ENCODE measurements at regions not wholly inside any gene's neighbourhood (a gene's known extent, or its start where the extent isn't known, plus 50 kb on each side); places are given as distances from the start of the nearest gene placed in this dataset.
"Not testable (repeated sequence)": the region's sequence is repeated elsewhere in the genome, so short reads cannot be mapped to it uniquely, and the experiment has no call there.

GRCh38 chr10:115028419-115028818, 64.7 kb upstream of the ATRNL1 start:
- WGBS (ENCODE audit: insufficient coverage): no CpG with 5 or more reads among the region's 1 CpG
- no peak overlapping the region for H3K27ac ChIP-seq (ENCODE audit: low read depth, low read length)
- H3K27me3 ChIP-seq (ENCODE audit: control insufficient read depth, insufficient read depth, low read length): no peaks in the 10 kb centered on the region
- no peaks in the 10 kb centered on the region for H3K9me3 ChIP-seq (ENCODE audit: control insufficient read depth, insufficient read depth, low read length)
- no peaks in the 10 kb centered on the region for H3K36me3 ChIP-seq (ENCODE audit: control insufficient read depth, insufficient read depth, low read length)
- H3K4me3 ChIP-seq (ENCODE audit: low read depth, low read length): no peak overlapping the region
- no peak for DNase-seq (ENCODE audit: low read depth in 4 of 6, low spot score in 6 of 6)
- no peaks in the 10 kb centered on the region for H3K4me1 ChIP-seq (ENCODE audit: control insufficient read depth, insufficient read depth, low read length)

- DNase-seq (ENCODE audit: low read depth in 4 of 6, low spot score in 6 of 6): no peak
- WGBS (ENCODE audit: insufficient coverage): 75% methylated on average over 7 of the region's 8 CpGs
- H3K4me3 ChIP-seq (ENCODE audit: low read depth, low read length): no peak overlapping the region
- H3K4me1 ChIP-seq (ENCODE audit: control insufficient read depth, insufficient read depth, low read length): no peaks in the 10 kb centered on the region
- no peaks in the 10 kb centered on the region for H3K36me3 ChIP-seq (ENCODE audit: control insufficient read depth, insufficient read depth, low read length)
- H3K27ac ChIP-seq (ENCODE audit: low read depth, low read length): no peak overlapping the region
- H3K9me3 ChIP-seq (ENCODE audit: control insufficient read depth, insufficient read depth, low read length): no peaks in the 10 kb centered on the region
- no peaks in the 10 kb centered on the region for H3K27me3 ChIP-seq (ENCODE audit: control insufficient read depth, insufficient read depth, low read length)
Measured at GRCh38 chr10:115029452-115030375, 63.5 kb upstream of the ATRNL1 start.

- Histone ChIP-seq H3K36me3 (ENCODE audit: control insufficient read depth, insufficient read depth, low read length) (no peaks in the 10 kb centered on the region), H3K27me3 (ENCODE audit: control insufficient read depth, insufficient read depth, low read length) (no peaks in the 10 kb centered on the region), H3K4me3 (ENCODE audit: low read depth, low read length) (no peak overlapping the region), H3K4me1 (ENCODE audit: control insufficient read depth, insufficient read depth, low read length) (no peaks in the 10 kb centered on the region), H3K9me3 (ENCODE audit: control insufficient read depth, insufficient read depth, low read length) (no peaks in the 10 kb centered on the region), H3K27ac (ENCODE audit: low read depth, low read length) (no peak overlapping the region)
- WGBS (ENCODE audit: insufficient coverage): 74% methylated on average over 8 of the region's 8 CpGs
- peak in 1 of 6 donors; percentile 72 for DNase-seq (ENCODE audit: low read depth in 4 of 6, low spot score in 6 of 6)
Measured at GRCh38 chr10:115030483-115031200, 62.5 kb upstream of the ATRNL1 start.

GRCh38 chr10:115033898-115034297, 59.3 kb upstream of the ATRNL1 start:
- Histone ChIP-seq H3K9me3 (ENCODE audit: control insufficient read depth, insufficient read depth, low read length) (no peaks in the 10 kb centered on the region), H3K4me3 (ENCODE audit: low read depth, low read length) (no peak overlapping the region), H3K36me3 (ENCODE audit: control insufficient read depth, insufficient read depth, low read length) (no peaks in the 10 kb centered on the region), H3K4me1 (ENCODE audit: control insufficient read depth, insufficient read depth, low read length) (no peaks in the 10 kb centered on the region), H3K27me3 (ENCODE audit: control insufficient read depth, insufficient read depth, low read length) (no peaks in the 10 kb centered on the region), H3K27ac (ENCODE audit: low read depth, low read length) (no peak overlapping the region)
- no peak for DNase-seq (ENCODE audit: low read depth in 4 of 6, low spot score in 6 of 6)
- 90% methylated on average over 2 of the region's 6 CpGs for WGBS (ENCODE audit: insufficient coverage)

DNA sequence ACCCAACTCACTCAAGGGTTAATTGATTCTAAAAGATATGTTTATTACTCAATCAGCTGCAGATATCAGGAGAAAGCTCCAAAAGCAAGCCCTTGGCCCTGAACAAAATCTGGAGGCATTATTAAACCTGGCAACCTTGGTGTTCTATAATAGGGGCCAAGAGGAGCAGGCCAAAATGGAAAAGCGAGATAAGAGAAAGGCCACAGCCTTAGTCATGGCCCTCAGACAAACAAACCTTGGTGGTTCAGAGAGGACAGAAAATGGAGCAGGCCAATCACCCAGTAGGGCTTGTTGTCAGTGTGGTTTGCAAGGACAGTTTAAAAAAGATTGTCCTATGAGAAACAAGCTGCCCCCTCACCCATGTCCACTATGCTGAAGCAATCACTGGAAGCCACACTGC, 53.4 kb upstream of the ATRNL1 start:
- not testable (repeated sequence) for H3K4me1 ChIP-seq (ENCODE audit: control insufficient read depth, insufficient read depth, low read length); H3K4me3 ChIP-seq (ENCODE audit: low read depth, low read length); H3K36me3 ChIP-seq (ENCODE audit: control insufficient read depth, insufficient read depth, low read length); DNase-seq (ENCODE audit: low read depth in 4 of 6, low spot score in 6 of 6); H3K9me3 ChIP-seq (ENCODE audit: control insufficient read depth, insufficient read depth, low read length); H3K27ac ChIP-seq (ENCODE audit: low read depth, low read length); H3K27me3 ChIP-seq (ENCODE audit: control insufficient read depth, insufficient read depth, low read length)
- WGBS (ENCODE audit: insufficient coverage): 100% methylated on average over 1 of the region's 1 CpG
